GM12865 (cell line): ENCODE measurements at regions not wholly inside any gene's neighbourhood (a gene's known extent, or its start where the extent isn't known, plus 50 kb on each side); places are given as distances from the start of the nearest gene placed in this dataset.
"Not testable (repeated sequence)": the region's sequence is repeated elsewhere in the genome, so short reads cannot be mapped to it uniquely, and the experiment has no call there.

ENCODE experiments used
- DNase-seq: peaks from one replicate; pipeline ENCODE4 v3.0.0; 2010; ENCODE audit warnings: low read depth
- H3K4me3 ChIP-seq: 2 replicates; pipeline ENCODE4 v1.5.1; 2011; ENCODE audit warnings: mild to moderate bottlenecking, low read depth, low read length, control low read depth
- TF ChIP-seq, protein P1 (sequence below): IDR thresholded peaks from 2 replicates; pipeline ENCODE4 v1.5.1; 2011; ENCODE audit warnings: low read length, control low read depth, low read depth, inconsistent platforms; ENCODE audit not compliant: insufficient read depth; ENCODE audit errors: missing control alignments

DNA sequence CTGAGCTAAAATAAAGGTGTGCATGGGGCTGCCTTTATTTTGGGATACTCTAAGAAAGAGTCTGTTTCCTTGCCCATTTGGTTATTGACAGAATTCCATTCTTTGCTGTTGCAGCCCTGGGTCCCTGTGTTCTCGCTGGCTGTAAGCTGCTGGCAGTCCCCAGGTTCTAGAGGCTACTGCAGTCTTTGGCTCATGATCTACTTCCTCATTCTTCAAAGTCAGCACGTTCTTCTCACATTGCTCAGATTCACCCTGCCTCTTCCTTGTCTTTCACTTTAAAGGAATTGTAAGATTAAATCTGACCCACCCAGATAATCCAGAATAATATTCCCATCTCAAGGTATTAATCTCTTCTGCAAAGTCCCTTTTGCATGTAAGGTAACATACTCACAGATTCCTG is 620.3 kb downstream of the CCSER2 start:
- no peak for DNase-seq
- TF ChIP-seq, protein P1, sequence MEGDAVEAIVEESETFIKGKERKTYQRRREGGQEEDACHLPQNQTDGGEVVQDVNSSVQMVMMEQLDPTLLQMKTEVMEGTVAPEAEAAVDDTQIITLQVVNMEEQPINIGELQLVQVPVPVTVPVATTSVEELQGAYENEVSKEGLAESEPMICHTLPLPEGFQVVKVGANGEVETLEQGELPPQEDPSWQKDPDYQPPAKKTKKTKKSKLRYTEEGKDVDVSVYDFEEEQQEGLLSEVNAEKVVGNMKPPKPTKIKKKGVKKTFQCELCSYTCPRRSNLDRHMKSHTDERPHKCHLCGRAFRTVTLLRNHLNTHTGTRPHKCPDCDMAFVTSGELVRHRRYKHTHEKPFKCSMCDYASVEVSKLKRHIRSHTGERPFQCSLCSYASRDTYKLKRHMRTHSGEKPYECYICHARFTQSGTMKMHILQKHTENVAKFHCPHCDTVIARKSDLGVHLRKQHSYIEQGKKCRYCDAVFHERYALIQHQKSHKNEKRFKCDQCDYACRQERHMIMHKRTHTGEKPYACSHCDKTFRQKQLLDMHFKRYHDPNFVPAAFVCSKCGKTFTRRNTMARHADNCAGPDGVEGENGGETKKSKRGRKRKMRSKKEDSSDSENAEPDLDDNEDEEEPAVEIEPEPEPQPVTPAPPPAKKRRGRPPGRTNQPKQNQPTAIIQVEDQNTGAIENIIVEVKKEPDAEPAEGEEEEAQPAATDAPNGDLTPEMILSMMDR, result no peak
- no peak overlapping the region for H3K4me3 ChIP-seq

DNA sequence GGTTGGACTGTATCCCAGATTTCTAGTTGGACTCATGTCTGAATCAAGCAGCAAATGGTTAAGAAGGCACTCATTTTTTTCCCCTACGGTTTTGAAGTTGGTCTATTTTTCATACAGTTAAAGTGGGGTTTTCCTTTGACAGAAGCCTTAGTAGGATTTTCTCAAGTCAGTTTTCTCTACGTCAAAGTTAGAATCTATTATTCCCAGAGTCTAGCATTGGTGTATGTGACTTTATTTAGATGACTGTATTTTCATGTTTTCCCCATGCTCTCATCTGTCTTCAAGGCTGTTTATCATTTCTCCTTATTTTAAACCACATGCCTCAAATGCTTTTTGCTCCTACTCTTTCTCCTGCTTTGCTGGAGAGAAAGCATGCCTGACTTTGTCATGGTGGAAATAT is 623.2 kb downstream of the CCSER2 start:
- no peak for DNase-seq

DNA sequence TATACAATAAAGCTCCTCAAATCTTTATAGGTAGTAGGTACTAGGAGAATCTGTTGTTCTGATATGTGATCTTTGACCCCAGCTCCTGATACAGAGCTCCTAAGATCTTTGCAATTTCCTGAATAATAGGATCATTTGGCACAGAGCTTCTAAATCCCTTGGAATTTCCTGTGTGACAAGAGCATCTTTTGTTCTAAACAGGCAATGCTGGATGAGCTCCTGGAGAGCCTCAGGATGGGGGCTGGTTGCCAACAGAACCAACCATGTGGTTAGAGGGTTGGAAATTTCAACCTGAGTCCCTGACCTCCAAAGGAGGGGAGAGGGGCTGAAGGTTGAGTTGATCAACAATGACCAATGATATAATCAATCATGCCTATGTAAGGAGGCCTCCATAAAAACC is 629.0 kb downstream of the CCSER2 start:
- no peak overlapping the region for H3K4me3 ChIP-seq
- no peak for DNase-seq
- TF ChIP-seq, protein P1, result no peak

More for the DNA sequence above, 623.2 kb downstream of the CCSER2 start:
- no peak overlapping the region for H3K4me3 ChIP-seq
- TF ChIP-seq, protein P1, result no peak

DNA sequence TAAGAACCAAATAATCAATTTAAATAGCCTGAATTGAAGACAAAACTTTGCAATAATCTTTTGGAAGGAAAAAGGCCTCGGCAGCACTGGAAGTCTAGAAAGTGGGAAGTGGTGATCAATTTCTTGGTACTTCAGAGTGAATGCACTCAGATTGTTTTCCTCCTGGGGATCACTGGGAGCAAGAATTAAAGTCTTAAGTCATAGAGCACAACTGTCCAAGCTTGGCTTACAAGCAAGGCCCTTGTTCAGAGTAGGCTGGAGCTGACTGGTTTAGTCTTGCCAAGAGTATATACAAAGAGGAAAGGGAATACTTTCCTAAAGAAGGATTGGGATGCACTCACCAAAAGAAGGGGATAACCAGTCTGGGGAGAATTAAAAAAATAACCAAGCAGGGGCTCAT is 637.1 kb downstream of the CCSER2 start:
- H3K4me3 ChIP-seq, result no peak overlapping the region
- TF ChIP-seq, protein P1, result no peak
- no peak for DNase-seq

DNA sequence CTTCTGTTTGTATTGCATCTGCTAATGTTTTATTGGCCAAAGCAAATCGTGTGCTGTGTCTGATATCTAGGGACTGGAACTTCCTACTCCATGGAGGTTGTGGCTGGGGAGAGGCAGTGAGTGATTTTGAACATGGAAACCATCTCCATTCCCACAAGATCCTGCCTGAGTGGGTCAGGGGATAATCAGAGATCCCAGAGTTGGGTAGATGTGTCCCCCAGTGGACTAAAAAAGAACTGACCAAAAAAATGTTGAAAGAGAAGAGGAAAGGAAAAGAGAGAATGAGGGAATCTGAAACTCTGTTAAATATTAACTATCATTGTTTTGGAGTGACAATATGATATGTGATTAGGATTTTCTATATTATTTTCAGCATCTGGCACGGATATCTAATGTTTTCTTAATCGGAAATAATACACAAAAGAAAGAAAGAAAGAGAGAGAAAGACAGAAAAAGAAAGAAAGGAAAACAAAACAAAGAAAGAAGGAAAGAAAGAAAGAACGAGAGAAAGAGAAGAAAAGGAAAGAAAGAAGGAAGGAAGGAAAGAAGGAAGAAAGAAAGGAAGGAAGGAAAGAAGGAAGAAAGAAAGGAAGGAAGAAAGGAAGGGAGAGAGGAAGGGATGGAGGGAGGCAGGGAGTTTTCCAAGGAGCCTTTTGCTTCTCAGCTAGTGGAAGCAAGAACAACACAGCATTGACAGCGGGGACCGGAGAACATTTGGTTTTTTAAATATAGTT is 638.5 kb downstream of the CCSER2 start:
- no peak overlapping the region for H3K4me3 ChIP-seq
- no peak for DNase-seq
- TF ChIP-seq, protein P1, result no peak

DNA sequence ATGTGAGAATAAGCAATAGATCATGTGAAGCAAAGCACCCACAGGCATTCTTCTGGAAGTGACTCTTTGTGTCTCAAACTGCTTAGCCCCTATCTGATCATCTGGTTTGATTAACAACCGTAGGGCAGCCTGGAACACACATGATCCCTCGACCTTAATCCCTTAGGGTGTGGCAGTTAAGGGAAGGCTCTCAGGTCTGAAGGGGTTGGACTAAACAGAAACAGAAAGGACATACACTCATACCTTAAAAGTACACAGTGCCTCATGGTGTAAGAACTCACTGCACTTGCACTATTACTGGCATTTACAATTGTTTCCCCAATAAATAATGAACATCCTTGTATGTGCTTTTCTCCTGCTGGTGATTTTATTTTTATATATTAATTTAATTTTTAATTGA is 640.9 kb downstream of the CCSER2 start:
- not testable (repeated sequence) for DNase-seq, H3K4me3 ChIP-seq

DNA sequence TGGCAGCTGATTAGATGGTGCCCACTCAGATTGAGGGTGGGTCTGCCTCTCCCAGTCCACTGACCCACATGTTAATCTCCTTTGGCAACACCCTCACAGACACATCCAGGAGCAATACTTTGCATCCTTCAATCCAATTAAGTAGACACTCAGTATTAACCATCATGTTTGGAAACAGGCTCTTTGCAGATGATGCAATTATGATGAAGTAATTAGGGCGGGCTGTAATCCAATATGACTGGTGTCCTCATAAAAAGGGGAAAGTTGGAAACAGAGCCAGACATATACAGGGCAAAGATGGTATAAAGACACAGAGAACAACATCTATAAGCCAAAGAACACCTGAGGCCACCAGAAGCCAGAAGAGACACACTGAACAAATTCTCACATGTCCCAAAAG is 658.6 kb downstream of the CCSER2 start:
- TF ChIP-seq, protein P1, result no peak
- DNase-seq, result no peak
- no peak overlapping the region for H3K4me3 ChIP-seq
